ENCODE measurements at regions not wholly inside any gene's neighbourhood (a gene's known extent, or its start where the extent isn't known, plus 50 kb on each side); places are given as distances from the start of the nearest gene placed in this dataset.

DNA sequence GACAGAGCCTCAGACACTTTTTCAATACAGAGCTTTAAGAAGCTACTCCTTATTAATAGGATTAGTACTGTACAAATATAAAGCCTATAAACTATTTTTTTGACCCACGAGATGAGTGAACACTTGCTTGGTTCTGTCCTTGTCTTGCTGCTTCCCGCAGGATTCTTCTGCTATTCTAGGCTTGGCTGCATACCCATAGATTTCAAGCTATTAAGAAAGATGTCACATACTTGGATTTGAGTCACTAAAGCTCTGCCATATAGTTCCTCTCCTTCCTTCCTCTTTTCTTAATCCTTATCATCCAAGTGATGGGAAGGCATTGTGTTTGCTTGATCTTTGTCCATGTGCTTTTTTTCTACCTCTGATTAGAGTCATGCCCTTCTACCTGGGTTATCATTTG, 361.2 kb upstream of the TRPC7 start:
- TF ChIP-seq, protein P1, sequence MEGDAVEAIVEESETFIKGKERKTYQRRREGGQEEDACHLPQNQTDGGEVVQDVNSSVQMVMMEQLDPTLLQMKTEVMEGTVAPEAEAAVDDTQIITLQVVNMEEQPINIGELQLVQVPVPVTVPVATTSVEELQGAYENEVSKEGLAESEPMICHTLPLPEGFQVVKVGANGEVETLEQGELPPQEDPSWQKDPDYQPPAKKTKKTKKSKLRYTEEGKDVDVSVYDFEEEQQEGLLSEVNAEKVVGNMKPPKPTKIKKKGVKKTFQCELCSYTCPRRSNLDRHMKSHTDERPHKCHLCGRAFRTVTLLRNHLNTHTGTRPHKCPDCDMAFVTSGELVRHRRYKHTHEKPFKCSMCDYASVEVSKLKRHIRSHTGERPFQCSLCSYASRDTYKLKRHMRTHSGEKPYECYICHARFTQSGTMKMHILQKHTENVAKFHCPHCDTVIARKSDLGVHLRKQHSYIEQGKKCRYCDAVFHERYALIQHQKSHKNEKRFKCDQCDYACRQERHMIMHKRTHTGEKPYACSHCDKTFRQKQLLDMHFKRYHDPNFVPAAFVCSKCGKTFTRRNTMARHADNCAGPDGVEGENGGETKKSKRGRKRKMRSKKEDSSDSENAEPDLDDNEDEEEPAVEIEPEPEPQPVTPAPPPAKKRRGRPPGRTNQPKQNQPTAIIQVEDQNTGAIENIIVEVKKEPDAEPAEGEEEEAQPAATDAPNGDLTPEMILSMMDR (IDR thresholded peaks at IDR 0.05) = no peak
- TF ChIP-seq POLR2A (IDR thresholded peaks at IDR 0.05) = no peak
